ENCODE measurements at regions not wholly inside any gene's neighbourhood (a gene's known extent, or its start where the extent isn't known, plus 50 kb on each side); places are given as distances from the start of the nearest gene placed in this dataset.

DNA sequence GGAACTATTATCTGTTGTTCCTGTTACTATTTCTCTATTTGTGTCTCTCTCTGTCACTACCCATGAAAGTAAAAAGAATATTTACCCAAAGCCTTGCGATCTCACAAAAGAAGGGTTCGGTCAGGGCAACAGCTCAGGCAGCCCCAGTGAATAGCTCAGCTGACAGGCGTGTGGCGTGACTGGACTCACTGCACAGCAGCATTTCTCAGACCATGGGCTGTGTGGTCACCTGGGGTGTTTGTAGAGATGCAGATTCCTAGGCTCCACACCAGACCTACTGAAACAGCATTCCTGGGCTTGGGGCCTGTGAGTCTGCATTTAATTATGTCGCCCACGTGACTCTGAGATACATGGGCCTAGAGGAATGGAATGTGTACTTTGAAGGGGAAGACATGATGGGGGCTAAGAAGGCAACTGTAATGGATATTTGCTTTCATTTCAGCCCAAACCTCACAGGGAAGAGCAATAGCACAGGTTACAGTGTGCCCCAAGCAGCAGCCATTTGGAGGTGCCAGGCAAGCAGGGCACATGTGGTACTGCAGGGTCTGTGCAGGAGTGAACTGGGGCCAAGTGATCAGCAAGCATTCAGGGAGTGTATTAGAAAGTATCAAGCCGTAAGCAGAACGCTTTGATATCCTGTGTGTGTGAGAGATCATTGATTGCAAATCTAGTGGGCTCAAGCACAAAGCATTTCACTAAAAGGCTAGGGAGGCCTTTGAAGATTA lies 90.4 kb upstream of the RBMS1 start:
- TF ChIP-seq, protein P1, sequence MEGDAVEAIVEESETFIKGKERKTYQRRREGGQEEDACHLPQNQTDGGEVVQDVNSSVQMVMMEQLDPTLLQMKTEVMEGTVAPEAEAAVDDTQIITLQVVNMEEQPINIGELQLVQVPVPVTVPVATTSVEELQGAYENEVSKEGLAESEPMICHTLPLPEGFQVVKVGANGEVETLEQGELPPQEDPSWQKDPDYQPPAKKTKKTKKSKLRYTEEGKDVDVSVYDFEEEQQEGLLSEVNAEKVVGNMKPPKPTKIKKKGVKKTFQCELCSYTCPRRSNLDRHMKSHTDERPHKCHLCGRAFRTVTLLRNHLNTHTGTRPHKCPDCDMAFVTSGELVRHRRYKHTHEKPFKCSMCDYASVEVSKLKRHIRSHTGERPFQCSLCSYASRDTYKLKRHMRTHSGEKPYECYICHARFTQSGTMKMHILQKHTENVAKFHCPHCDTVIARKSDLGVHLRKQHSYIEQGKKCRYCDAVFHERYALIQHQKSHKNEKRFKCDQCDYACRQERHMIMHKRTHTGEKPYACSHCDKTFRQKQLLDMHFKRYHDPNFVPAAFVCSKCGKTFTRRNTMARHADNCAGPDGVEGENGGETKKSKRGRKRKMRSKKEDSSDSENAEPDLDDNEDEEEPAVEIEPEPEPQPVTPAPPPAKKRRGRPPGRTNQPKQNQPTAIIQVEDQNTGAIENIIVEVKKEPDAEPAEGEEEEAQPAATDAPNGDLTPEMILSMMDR (conservative IDR thresholded peaks at IDR 0.05): no peak
- TF ChIP-seq ZFX (IDR thresholded peaks at IDR 0.05): no peak

Measured in C4-2B (cell line).